K562 (cell line): ENCODE measurements at regions not wholly inside any gene's neighbourhood (a gene's known extent, or its start where the extent isn't known, plus 50 kb on each side); places are given as distances from the start of the nearest gene placed in this dataset.

ENCODE experiments used
- CLOCK ChIP-seq: fragments of 250-450 bp; sonication (Bioruptor Pico); IDR thresholded peaks from 2 replicates; pipeline ENCODE4 v1.4.0; 2020; ENCODE audit warnings: mild to moderate bottlenecking, moderate library complexity, borderline replicate concordance
- LCOR ChIP-seq: sonication (generic); formaldehyde crosslinking; IDR thresholded peaks from 2 replicates; pipeline ENCODE4 v1.8.0; 2022; ENCODE audit warnings: mild to moderate bottlenecking, missing genetic modification reagents
- NEUROD1 ChIP-seq: fragments of 150-350 bp; IDR thresholded peaks from 2 replicates; pipeline ENCODE4 v1.6.1; 2014; ENCODE audit warnings: borderline replicate concordance, low read length, low read depth; ENCODE audit not compliant: partially characterized antibody
- RBBP5 ChIP-seq: fragments of 200-600 bp; sonication (generic); IDR thresholded peaks from 2 replicates; pipeline ENCODE4 v1.6.1; 2012; ENCODE audit warnings: borderline replicate concordance, mild to moderate bottlenecking, low read length, control low read depth, inconsistent platforms; ENCODE audit not compliant: insufficient read depth, poor library complexity, severe bottlenecking
- STAT5B ChIP-seq: fragments of 250-450 bp; sonication (Bioruptor Pico); IDR thresholded peaks from 2 replicates; pipeline ENCODE4 v1.8.0; 2021; ENCODE audit warnings: mild to moderate bottlenecking, inconsistent platforms
- TCFL5 ChIP-seq: fragments of 250-450 bp; sonication (Bioruptor Pico); conservative IDR thresholded peaks from 2 replicates; pipeline ENCODE4 v1.6.1; 2021; ENCODE audit warnings: mild to moderate bottlenecking, moderate library complexity, matching md5 sums
- ZNF609 ChIP-seq: sonication (generic); formaldehyde crosslinking; IDR thresholded peaks from 2 replicates; pipeline ENCODE4 v1.8.1; 2023; ENCODE audit warnings: missing genetic modification reagents, mild to moderate bottlenecking, borderline replicate concordance
- ZNF76 ChIP-seq: fragments of 250-450 bp; sonication (Bioruptor Pico); IDR thresholded peaks from 2 replicates; pipeline ENCODE4 v1.4.0; 2020; ENCODE audit warnings: mild to moderate bottlenecking, moderate library complexity, borderline replicate concordance

GRCh38 chr3:68274286-68274685, 619.9 kb upstream of the SUCLG2 start (continued):
- TF ChIP-seq ZNF609 (CRISPR knock-in tag) (no peak), RBBP5 (no peak), CLOCK (no peak), ZNF76 (no peak), TCFL5 (CRISPR knock-in tag) (no peak), NEUROD1 (no peak), LCOR (CRISPR knock-in tag) (no peak), STAT5B (CRISPR knock-in tag) (no peak)
